OCI-LY3 (cell line): ENCODE measurements at regions not wholly inside any gene's neighbourhood (a gene's known extent, or its start where the extent isn't known, plus 50 kb on each side); places are given as distances from the start of the nearest gene placed in this dataset.
A peak's percentile ranks its signal among the peaks of the same experiment; 100 is the strongest.

Experiments used
- H2AFZ ChIP-seq: fragments of 200-600, 300-600 bp; shearing (Covaris generic); 2 replicates; pipeline ENCODE4 v1.6.0; 2014; ENCODE audit warnings: antibody characterized with exemption, low read depth, low read length
- H3K27ac ChIP-seq: fragments of 200-600, 300-600 bp; sonication (generic); 2 replicates; pipeline ENCODE4 v1.5.1; 2014; ENCODE audit warnings: mild to moderate bottlenecking, low read length, moderate library complexity, mixed read lengths
- H3K27me3 ChIP-seq: fragments of 200-600, 300-600 bp; sonication (generic); 2 replicates; pipeline ENCODE4 v1.6.1; 2014; ENCODE audit warnings: low read depth, low read length, mixed read lengths
- H3K36me3 ChIP-seq: fragments of 200-600, 300-600 bp; sonication (generic); replicated peaks from 2 replicates; pipeline ENCODE3; 2014; ENCODE audit warnings: low read depth, low read length, mixed read lengths
- H3K4me1 ChIP-seq: fragments of 300-600, 200-600 bp; sonication (generic); 2 replicates; pipeline ENCODE4 v1.6.1; 2014; ENCODE audit warnings: low read length, mixed read lengths
- H3K4me2 ChIP-seq: fragments of 200-600, 300-600 bp; sonication (generic); 2 replicates; pipeline ENCODE4 v1.6.1; 2014; ENCODE audit warnings: low read length, mixed read lengths
- H3K4me3 ChIP-seq: fragments of 300-600, 200-600 bp; sonication (generic); 2 replicates; pipeline ENCODE4 v1.5.1; 2014; ENCODE audit warnings: antibody characterized with exemption, mild to moderate bottlenecking, low read length, moderate library complexity
- H3K79me2 ChIP-seq: fragments of 300-600, 200-600 bp; shearing (Covaris generic); 2 replicates; pipeline ENCODE4 v1.6.1; 2014; ENCODE audit warnings: mild to moderate bottlenecking, low read length, mixed read lengths
- H3K9ac ChIP-seq: fragments of 300-600, 200-600 bp; shearing (Covaris generic); 2 replicates; pipeline ENCODE4 v1.6.0; 2014; ENCODE audit warnings: mild to moderate bottlenecking, low read length, moderate library complexity
- H3K9me3 ChIP-seq: fragments of 200-600, 300-600 bp; shearing (Covaris generic); 2 replicates; pipeline ENCODE4 v1.6.1; 2014; ENCODE audit warnings: low read length, mixed read lengths; ENCODE audit not compliant: insufficient read depth
- H4K20me1 ChIP-seq: fragments of 200-600, 300-600 bp; sonication (generic); 2 replicates; pipeline ENCODE4 v1.6.1; 2016; ENCODE audit warnings: low read length, mixed read lengths; ENCODE audit not compliant: insufficient read depth
- CTCF ChIP-seq: fragments of 200-600, 300-600 bp; sonication (generic); IDR thresholded peaks from 2 replicates; pipeline ENCODE4 v1.5.1; 2014; ENCODE audit warnings: antibody characterized with exemption, low read length, low read depth
- EZH2phosphoT487 ChIP-seq: fragments of 200-600 bp; shearing (Covaris generic); IDR thresholded peaks from 2 replicates; pipeline ENCODE4 v1.6.1; 2018; ENCODE audit warnings: antibody characterized with exemption, mixed run types, low read depth

- Histone ChIP-seq H3K36me3 (no peaks in the 10 kb centered on the region), H4K20me1 (no peaks in the 10 kb centered on the region), H3K9ac (no peak overlapping the region), H3K27me3 (no peaks in the 10 kb centered on the region), H3K4me3 (no peak overlapping the region), H3K4me1 (no peaks in the 10 kb centered on the region), H2AFZ (no peak overlapping the region), H3K9me3 (no peaks in the 10 kb centered on the region), H3K79me2 (no peaks in the 10 kb centered on the region), H3K4me2 (no peak overlapping the region), H3K27ac (no peak overlapping the region)
- TF ChIP-seq CTCF (no peak), EZH2phosphoT487 (no peak)
Measured at GRCh38 chrX:147788641-147789350, 122.9 kb upstream of the FMR1 start.

- Histone ChIP-seq H3K27ac (no peak overlapping the region), H3K4me1 (no peaks in the 10 kb centered on the region), H3K79me2 (no peaks in the 10 kb centered on the region), H2AFZ (no peak overlapping the region), H4K20me1 (no peaks in the 10 kb centered on the region), H3K36me3 (no peaks in the 10 kb centered on the region), H3K9ac (no peak overlapping the region), H3K4me2 (no peak overlapping the region), H3K4me3 (no peak overlapping the region), H3K27me3 (no peaks in the 10 kb centered on the region), H3K9me3 (no peaks in the 10 kb centered on the region)
- TF ChIP-seq EZH2phosphoT487 = no peak
- no peak for TF ChIP-seq CTCF
Measured at GRCh38 chrX:147800663-147801062, 111.1 kb upstream of the FMR1 start.

- no peaks in the 10 kb centered on the region for H3K27me3 ChIP-seq
- no peak overlapping the region for H3K27ac ChIP-seq
- no peaks in the 10 kb centered on the region for H3K36me3 ChIP-seq
- H3K4me1 ChIP-seq = no peaks in the 10 kb centered on the region
- TF ChIP-seq EZH2phosphoT487 = no peak
- TF ChIP-seq CTCF = peak; percentile 63
- no peak overlapping the region for H3K4me3 ChIP-seq
- no peak overlapping the region for H2AFZ ChIP-seq
- no peaks in the 10 kb centered on the region for H3K79me2 ChIP-seq
- H4K20me1 ChIP-seq = no peaks in the 10 kb centered on the region
- 0 out of 2 replicates have a peak overlapping the region, but pooled peaks have one; percentile 8 for H3K4me2 ChIP-seq
- H3K9ac ChIP-seq = no peak overlapping the region
- no peaks in the 10 kb centered on the region for H3K9me3 ChIP-seq
Measured at GRCh38 chrX:147803948-147804347, 107.8 kb upstream of the FMR1 start.

GRCh38 chrX:147811803-147812202 lies 99.9 kb upstream of the FMR1 start:
- H3K79me2 ChIP-seq = no peaks in the 10 kb centered on the region
- H3K9ac ChIP-seq = no peak overlapping the region
- H3K27me3 ChIP-seq = no peaks in the 10 kb centered on the region
- H3K4me2 ChIP-seq = no peak overlapping the region
- H3K36me3 ChIP-seq = no peaks in the 10 kb centered on the region
- no peaks in the 10 kb centered on the region for H3K9me3 ChIP-seq
- TF ChIP-seq EZH2phosphoT487 (no peak), CTCF (no peak)
- H4K20me1 ChIP-seq = no peaks in the 10 kb centered on the region
- no peaks in the 10 kb centered on the region for H3K4me1 ChIP-seq
- H2AFZ ChIP-seq = no peak overlapping the region
- H3K27ac ChIP-seq = no peak overlapping the region
- H3K4me3 ChIP-seq = no peak overlapping the region
